ENCODE measurements at regions not wholly inside any gene's neighbourhood (a gene's known extent, or its start where the extent isn't known, plus 50 kb on each side); places are given as distances from the start of the nearest gene placed in this dataset.

DNA sequence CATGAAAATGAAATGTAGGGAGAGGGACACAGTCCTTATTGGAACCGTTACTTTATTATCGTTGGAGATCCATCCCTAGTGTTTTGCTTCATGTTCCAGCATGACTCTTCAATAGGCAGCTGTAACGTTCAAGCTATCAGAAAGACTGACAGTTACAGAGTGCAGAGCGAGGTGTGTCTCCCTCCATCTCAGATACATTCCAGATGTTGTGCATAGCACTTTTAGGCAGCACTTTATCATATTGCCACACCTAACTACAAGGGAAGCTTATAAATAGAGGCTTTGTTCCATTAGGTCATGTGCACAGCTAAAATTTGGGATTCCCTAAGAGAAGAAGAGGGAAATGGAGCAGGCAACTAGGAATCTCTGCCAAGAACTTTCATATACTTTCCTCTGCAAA is 1009.6 kb downstream of the ROBO2 start:
- Histone ChIP-seq H3K36me3 (ENCODE audit: control insufficient read depth, insufficient read depth, low read length) (no peaks in the 10 kb centered on the region), H3K27me3 (ENCODE audit: control insufficient read depth, insufficient read depth, low read length) (no peaks in the 10 kb centered on the region), H3K4me3 (ENCODE audit: low read depth, low read length) (no peak overlapping the region)
- TF ChIP-seq CTCF (IDR thresholded peaks at IDR 0.05; ENCODE audit: insufficient read depth, low read depth, low read length) = no peak
- ChIA-PET POLR2A (no interaction called here), CTCF (no interaction called here)
- no peak for DNase-seq (ENCODE audit: low read depth)

DNA sequence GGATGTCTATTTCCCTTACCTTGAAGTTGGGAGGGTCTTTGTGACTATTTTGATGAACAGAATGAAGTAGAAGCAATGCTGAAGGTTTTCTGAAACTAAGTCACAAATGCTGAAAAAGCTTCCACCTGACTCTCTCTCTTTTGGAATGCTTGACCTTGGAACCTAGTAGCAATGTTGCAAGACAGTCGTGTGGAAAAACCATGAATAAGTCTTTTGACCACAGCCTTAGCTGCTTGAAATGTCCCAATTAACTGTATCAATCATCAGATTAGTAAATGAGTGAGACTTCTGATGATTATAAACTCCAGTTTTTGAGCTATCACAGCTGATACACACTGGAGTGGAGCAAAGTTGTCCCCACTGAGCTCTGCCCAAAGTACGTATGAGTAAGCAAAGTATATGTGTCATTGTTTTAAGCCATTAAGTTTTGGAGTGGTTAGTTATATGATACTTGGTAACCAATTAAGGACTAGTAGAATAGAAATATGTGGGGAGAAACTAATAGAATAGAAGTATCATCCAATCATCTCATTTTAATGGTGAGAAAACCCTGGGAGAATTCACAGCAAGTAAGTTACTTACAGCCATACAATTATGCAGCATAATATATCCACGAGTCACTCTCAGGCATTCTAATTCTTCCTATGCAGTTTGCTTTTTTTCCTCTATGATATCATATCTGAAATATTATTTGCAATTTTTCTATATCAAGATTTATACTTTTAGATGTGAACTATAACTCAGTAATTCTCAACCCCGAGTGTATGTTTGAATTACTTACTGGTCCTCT is 1010.6 kb downstream of the ROBO2 start:
- POLR2A ChIA-PET = no interaction called here
- CTCF ChIA-PET = no interaction called here
- no peak for DNase-seq (ENCODE audit: low read depth)

GRCh38 chr3:78052746-78053145 is 1012.8 kb downstream of the ROBO2 start:
- no peak overlapping the region for H3K4me3 ChIP-seq (ENCODE audit: low read depth, low read length)
- no peaks in the 10 kb centered on the region for H3K27me3 ChIP-seq (ENCODE audit: control insufficient read depth, insufficient read depth, low read length)
- TF ChIP-seq CTCF (IDR thresholded peaks at IDR 0.05; ENCODE audit: insufficient read depth, low read depth, low read length) = no peak
- no peaks in the 10 kb centered on the region for H3K36me3 ChIP-seq (ENCODE audit: control insufficient read depth, insufficient read depth, low read length)
- ChIA-PET CTCF (no interaction called here), POLR2A (no interaction called here)
- DNase-seq (ENCODE audit: low read depth) = no peak

More for the DNA sequence above, 1010.6 kb downstream of the ROBO2 start:
- Histone ChIP-seq H3K36me3 (ENCODE audit: control insufficient read depth, insufficient read depth, low read length) (no peaks in the 10 kb centered on the region), H3K27me3 (ENCODE audit: control insufficient read depth, insufficient read depth, low read length) (no peaks in the 10 kb centered on the region), H3K4me3 (ENCODE audit: low read depth, low read length) (no peak overlapping the region)
- TF ChIP-seq CTCF (IDR thresholded peaks at IDR 0.05; ENCODE audit: insufficient read depth, low read depth, low read length) = no peak

GRCh38 chr3:78066287-78066686 is 1026.4 kb downstream of the ROBO2 start:
- DNase-seq (ENCODE audit: low read depth) = no peak
- H3K27me3 ChIP-seq (ENCODE audit: control insufficient read depth, insufficient read depth, low read length) = no peaks in the 10 kb centered on the region
- no peaks in the 10 kb centered on the region for H3K36me3 ChIP-seq (ENCODE audit: control insufficient read depth, insufficient read depth, low read length)
- TF ChIP-seq CTCF (IDR thresholded peaks at IDR 0.05; ENCODE audit: insufficient read depth, low read depth, low read length) = no peak
- H3K4me3 ChIP-seq (ENCODE audit: low read depth, low read length) = no peak overlapping the region
- CTCF ChIA-PET = interaction anchor here (0.6 kb wide), 1 partner anchor 168 kb away, joined by 3 read pairs; no protein-coding TSS in a partner anchor
- POLR2A ChIA-PET = no interaction called here

GRCh38 chr3:78070188-78070587 is 1030.3 kb downstream of the ROBO2 start:
- ChIA-PET CTCF (no interaction called here), POLR2A (no interaction called here)
- H3K27me3 ChIP-seq (ENCODE audit: control insufficient read depth, insufficient read depth, low read length) = no peaks in the 10 kb centered on the region
- H3K4me3 ChIP-seq (ENCODE audit: low read depth, low read length) = no peak overlapping the region
- TF ChIP-seq CTCF (IDR thresholded peaks at IDR 0.05; ENCODE audit: insufficient read depth, low read depth, low read length) = no peak
- no peak for DNase-seq (ENCODE audit: low read depth)
- H3K36me3 ChIP-seq (ENCODE audit: control insufficient read depth, insufficient read depth, low read length) = no peaks in the 10 kb centered on the region
